Activated CD4-positive, alpha-beta T cell treated with anti-CD3 and anti-CD28 coated beads for 4 hours (primary cell): ENCODE measurements at regions not wholly inside any gene's neighbourhood (a gene's known extent, or its start where the extent isn't known, plus 50 kb on each side); places are given as distances from the start of the nearest gene placed in this dataset.

ENCODE experiments used
- DNase-seq, 2 donors: peaks; one replicate each; pipeline ENCODE4 v3.0.0-alpha.2; 2020

GRCh38 chr2:105649534-105649933, 95.2 kb upstream of the NCK2 start:
- no peak for DNase-seq

DNA sequence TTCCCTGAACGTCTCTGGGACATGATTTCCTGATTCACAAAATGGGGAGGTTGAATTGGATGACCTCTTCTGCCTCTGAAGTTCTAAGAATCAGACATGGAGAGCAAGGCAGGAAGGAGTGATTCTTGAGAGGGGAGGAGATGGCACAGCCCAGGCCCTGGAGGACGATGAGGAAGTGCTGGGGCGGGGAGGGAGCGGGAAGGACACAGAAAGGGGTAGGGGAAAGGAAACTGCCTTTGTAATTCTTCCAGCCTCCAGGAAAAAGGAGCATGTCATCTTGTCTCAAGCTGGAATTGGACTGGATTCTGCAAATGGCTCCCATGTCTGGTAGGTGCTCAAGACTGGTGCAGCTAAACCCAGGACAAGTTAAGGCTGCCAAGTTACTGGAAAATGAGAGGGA, 97.0 kb upstream of the NCK2 start:
- no peak for DNase-seq

- DNase-seq = no peak
Measured at GRCh38 chr2:105646774-105647076, 98.0 kb upstream of the NCK2 start.

GRCh38 chr2:105645938-105646773, 98.6 kb upstream of the NCK2 start:
- DNase-seq = no peak

- DNase-seq = no peak
Measured at GRCh38 chr2:105645031-105645937, 99.4 kb upstream of the NCK2 start.

DNA sequence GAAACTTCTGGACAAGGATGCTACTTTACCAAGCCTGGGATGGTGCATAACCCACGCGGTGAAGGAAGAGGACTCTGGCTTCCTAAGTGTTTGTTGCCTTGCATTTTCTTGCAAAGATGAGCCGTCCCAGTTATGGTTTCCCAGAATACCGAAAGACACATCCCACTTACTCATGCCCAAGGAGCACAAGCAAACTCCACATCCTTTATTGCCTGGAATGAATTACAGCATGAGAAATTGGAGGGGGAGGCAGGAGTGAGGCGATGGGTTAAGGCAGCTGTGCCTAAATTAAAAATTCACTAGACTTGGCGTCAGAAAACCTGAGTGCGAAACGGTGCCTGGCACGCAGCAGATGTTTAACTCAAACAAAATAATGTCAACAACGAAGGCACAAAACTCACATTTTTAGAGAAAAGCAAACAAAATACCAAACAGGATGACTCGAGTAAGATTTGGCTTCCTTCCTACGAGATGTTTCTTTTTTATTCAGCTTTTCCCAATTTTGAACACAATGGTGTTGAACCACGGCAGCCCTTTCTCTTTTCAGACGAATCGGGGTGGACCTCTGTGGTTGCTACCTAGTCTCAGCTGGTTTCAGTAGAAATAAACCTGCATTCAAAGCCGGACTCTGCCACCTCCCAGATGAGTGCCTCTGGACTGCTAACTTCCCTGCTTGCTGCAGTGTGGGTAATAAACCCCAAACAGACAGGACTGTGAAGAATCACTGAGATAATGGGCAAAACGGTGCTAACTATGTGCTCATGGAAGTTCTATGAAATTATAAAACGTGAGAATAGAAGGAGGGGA, 100.3 kb upstream of the NCK2 start:
- DNase-seq = no peak

- no peak for DNase-seq
Measured at GRCh38 chr2:105643405-105644173, 101.1 kb upstream of the NCK2 start.

GRCh38 chr2:105641389-105641811, 103.3 kb upstream of the NCK2 start:
- no peak for DNase-seq

DNA sequence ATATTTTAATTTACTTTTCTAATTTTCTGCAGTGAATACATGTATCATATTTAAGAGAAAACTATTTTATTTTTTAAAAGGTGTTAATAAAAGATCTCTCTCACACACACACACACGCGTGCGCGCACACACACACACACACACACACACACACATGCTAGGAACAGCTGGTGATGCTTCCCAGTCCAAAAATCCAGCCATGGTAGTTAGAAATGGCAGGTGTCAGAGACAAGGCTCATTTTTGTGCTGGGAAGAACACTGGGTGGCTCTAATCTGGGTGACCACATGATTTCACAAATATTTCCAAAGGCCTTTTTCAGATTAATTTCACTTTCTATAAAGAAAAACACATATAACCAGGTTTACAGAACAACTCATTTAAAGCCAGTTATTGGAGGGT, 104.5 kb upstream of the NCK2 start:
- DNase-seq = no peak

DNA sequence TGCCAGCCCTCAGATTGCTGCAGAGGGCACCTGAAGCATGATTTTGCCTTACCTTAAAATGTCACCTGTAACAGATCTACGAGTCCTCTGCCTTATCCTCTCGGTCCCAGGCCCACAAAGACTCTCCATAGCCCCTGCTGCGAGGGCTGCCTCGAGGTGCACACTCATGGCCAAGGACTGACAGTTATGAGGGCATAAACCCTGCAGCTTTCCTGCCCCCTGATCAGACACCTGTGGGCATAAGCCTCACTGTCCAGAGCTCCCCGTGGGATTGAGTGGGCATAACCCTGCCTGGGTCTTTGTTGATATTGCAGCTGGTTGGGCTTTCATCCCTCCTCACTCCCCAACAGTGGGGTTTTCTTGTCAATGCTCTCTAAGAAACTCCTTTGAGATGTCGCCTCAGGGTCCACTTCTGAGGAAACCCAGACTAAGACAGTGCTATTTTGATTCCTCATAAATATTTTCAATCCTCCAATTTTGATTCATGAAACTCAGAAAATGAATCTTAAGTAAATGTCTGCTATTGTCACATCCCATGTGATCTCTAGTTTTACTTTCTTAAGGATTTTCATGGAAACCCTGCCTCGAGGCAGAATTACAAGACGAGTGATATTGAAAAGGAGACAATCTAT, 108.5 kb upstream of the NCK2 start:
- DNase-seq = no peak

DNA sequence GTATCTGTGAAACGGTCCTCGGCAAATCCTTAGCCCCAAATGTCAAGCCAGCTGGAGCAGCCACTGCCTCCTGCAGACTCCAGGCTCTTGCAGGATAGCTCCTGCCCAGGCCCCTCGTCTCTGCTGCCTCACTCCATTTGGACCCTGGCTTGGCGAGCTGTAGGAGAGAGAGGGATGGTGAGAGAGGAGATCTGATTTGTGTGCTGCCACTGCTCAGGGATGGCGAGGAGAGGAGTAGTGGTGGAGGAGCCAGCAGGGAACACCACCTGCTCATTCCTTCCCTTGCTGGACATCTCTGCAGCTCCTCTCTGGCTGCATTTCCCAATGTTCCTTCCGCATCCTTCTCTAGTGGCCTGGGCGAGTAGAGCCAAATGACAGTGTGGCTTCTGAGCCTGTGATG, 109.1 kb upstream of the NCK2 start:
- DNase-seq = no peak

DNA sequence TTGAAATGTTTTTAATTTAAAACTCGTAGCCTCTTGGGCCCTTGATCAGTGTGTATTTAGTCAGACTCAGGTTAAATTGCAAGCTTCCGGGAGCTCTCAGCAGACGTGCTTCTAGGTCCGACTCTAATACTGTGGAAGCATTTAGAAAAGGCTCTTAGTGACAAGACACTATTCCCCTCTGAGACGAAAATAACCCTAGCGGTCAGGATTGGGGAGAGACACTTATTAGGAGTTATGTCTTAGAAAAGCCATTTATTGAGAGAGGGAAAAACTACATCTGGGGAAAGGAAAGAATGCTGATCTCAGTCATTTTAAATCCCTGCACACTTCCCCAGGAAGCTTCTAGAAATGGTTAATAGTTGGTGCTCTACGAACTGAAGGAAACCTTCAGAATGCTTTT, 110.5 kb upstream of the NCK2 start:
- DNase-seq = no peak

- no peak for DNase-seq
Measured at GRCh38 chr2:105631922-105632321, 112.8 kb upstream of the NCK2 start.

- DNase-seq = no peak
Measured at GRCh38 chr2:105631011-105631410, 113.7 kb upstream of the NCK2 start.

DNA sequence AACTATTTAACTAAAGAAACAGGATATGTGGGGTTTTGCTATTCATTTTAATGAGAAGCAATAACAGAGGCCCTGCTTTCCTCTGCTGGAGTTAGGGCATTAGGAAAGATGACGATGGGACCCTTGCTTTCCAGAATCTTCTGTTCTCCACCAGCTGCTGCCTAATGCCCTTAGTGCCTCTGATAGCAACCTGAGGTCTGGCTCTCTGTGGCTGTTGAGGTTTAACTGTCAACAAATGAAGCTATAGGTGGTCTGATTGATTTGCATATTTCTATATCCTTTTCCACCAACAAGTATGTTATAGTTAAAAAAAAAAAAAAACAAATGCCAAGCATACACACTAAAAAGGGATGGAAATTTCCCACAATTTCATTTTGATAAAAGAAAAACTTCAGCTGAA, 115.1 kb upstream of the NCK2 start:
- no peak for DNase-seq

- DNase-seq = no peak
Measured at GRCh38 chr2:105627534-105627933, 117.2 kb upstream of the NCK2 start.

- no peak for DNase-seq
Measured at GRCh38 chr2:105626966-105627340, 117.8 kb upstream of the NCK2 start.

- DNase-seq = no peak
Measured at GRCh38 chr2:105626212-105626965, 118.3 kb upstream of the NCK2 start.

DNA sequence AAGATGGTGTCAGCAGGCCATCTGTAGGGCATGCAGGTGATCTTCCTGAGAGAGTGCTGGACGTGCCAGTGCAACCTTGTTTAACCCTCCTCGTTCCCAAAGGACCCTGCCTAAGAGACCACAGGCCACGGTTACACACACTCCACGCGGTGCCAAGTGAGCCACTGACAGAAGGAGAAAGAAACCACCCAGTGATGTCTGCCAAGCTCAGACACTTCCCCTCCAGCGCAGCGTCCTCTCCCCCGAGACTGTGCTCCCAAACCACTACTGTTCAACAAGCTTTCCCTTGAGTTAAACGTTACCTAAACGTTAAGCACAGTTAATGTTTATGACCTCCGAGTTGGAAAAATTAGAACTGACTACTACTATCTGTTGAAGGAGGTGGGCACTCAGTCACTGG, 119.1 kb upstream of the NCK2 start:
- no peak for DNase-seq

GRCh38 chr2:105621038-105621437, 123.7 kb upstream of the NCK2 start:
- DNase-seq = no peak

DNA sequence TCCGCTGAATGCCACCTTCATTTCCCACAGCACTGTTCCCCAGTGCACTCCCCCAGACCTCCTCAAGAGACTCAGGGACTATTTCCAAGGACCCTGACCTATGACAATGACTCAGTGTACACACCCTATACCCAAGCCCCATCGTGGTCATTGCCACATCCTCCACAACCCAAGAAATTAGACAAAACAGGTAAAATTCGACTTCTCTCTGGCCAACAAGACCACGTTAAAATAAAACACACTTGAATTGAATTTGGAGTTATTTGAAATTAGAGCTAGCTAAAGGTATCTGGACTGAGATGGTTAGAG, 126.4 kb upstream of the NCK2 start:
- DNase-seq = no peak
